Lower leg skin (tissue), 3 donors: ENCODE measurements at regions not wholly inside any gene's neighbourhood (a gene's known extent, or its start where the extent isn't known, plus 50 kb on each side); places are given as distances from the start of the nearest gene placed in this dataset.

ENCODE experiments used
- CTCF ChIP-seq, 3 donors: fragments of 450-650 bp; IDR thresholded peaks; one replicate each; pipeline ENCODE4 v1.5.1; 2016; ENCODE audit warnings: antibody characterized with exemption in 3 of 3, mild to moderate bottlenecking in 3 of 3, moderate library complexity in 2 of 3
- POLR2A ChIP-seq, 2 donors: fragments of 450-650 bp; IDR thresholded peaks; one replicate each; pipeline ENCODE4 v1.6.1; 2016 to 2017; ENCODE audit warnings: antibody characterized with exemption in 2 of 2, mild to moderate bottlenecking in 1 of 2, moderate library complexity in 1 of 2

GRCh38 chr3:102301155-102301880 lies 133.5 kb upstream of the ZPLD1 start:
- no peak for TF ChIP-seq CTCF (IDR thresholded peaks at IDR 0.05)
- TF ChIP-seq POLR2A (IDR thresholded peaks at IDR 0.05), result no peak
